Erythroblast (primary cell): ENCODE measurements at regions not wholly inside any gene's neighbourhood (a gene's known extent, or its start where the extent isn't known, plus 50 kb on each side); places are given as distances from the start of the nearest gene placed in this dataset.

ENCODE experiments used
- GATA1 ChIP-seq: IDR thresholded peaks from 2 replicates; pipeline ENCODE4 v1.6.1; 2011; ENCODE audit warnings: low read depth, mild to moderate bottlenecking, control low read depth, low read length, moderate library complexity
- POLR2A ChIP-seq: IDR thresholded peaks from 2 replicates; pipeline ENCODE4 v1.6.1; 2011; ENCODE audit warnings: mild to moderate bottlenecking, low read length

DNA sequence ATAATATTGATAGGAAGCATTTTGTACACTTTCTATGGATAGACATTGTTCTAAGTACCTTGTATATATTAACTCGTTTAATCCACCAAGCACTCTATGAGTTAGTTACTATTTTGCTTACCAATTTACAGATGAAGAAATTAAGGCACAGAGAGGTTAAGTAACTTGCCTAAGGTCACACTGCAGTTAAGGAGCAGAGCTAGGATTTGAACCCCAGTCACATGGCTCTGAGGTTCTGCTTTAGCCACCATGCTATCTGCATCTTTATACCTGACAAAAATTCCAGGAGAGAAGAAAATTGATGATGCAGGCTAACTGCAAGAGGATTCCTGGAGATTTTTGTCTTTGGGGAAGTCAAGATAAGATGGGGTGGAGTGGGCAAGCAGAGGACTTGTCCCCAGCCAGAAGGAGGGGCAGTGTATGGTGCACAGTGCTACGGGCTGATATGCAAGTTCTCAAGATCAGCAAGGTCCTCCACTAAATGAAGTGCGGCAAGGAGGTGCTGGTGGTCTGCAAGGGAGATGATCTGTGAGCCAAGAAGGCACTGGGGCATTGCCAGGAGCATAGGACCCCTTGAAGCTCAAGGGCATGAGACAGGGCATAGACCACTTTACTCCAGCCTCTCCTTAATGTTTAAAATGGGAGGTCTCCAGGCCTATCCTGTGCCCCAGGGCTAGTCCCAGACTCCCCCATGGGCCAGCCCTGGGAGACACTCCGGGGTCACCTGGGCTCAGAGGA lies 430.6 kb downstream of the RPS24 start:
- no peak for TF ChIP-seq POLR2A
- TF ChIP-seq GATA1 = no peak
